ENCODE measurements at regions not wholly inside any gene's neighbourhood (a gene's known extent, or its start where the extent isn't known, plus 50 kb on each side); places are given as distances from the start of the nearest gene placed in this dataset.

- TF ChIP-seq CTCF (IDR thresholded peaks at IDR 0.05): no peak
- TF ChIP-seq MYC (IDR thresholded peaks at IDR 0.05; ENCODE audit: borderline replicate concordance, low read length): no peak
- TF ChIP-seq REST (IDR thresholded peaks at IDR 0.05): no peak
- no peak for TF ChIP-seq KDM5A (IDR thresholded peaks at IDR 0.05)
- no peak for TF ChIP-seq KDM1A (IDR thresholded peaks at IDR 0.05; ENCODE audit: low read depth)
- TF ChIP-seq RFX5 (IDR thresholded peaks at IDR 0.05): no peak
Measured at GRCh38 chr3:20321391-20322047, 135.5 kb upstream of the SGO1 start.

Data from A549 (cell line).